Activated T-cell treated with anti-CD3 and anti-CD28 coated beads, Interleukin-2, amount 50 U/mL, for 1 hour (primary cell): ENCODE measurements at regions not wholly inside any gene's neighbourhood (a gene's known extent, or its start where the extent isn't known, plus 50 kb on each side); places are given as distances from the start of the nearest gene placed in this dataset.
"Not testable (repeated sequence)": the region's sequence is repeated elsewhere in the genome, so short reads cannot be mapped to it uniquely, and the experiment has no call there.

Experiments used
- DNase-seq: peaks from one replicate; pipeline ENCODE4 v3.0.0-alpha.2; 2020

DNA sequence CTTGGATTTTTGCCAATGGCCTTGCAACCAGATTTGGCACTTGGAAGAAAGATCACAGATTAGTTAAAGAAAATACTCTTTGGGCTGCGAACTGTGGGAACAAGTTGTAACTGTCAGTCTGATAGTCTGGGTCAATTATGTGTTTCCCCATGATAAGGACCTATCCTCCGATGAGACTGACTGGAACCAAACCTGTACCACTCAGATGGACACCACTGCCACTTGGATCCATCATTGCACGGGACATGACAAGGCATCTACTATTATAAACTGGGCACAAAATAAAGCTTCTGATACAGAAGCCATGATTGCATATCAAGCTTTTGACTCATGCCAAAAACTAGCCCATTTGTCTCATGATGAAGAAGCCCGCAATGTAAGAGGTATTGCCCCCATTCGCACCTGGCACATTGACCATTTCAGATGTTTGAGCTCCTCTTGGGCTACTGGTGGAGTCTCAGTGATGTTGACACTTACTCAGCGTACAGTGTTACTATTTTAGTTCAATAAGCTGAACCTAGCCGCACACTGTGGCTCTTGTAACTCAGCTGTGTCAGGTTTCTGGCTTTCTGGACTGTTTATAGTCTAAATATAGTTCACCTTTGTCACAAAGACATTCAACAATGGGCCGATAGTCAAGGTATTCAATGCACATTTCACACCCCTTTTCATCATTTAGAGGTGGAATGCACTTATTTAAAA, 179.8 kb upstream of the RBBP8 start:
- no peak for DNase-seq

GRCh38 chr18:22764005-22764404, 169.1 kb upstream of the RBBP8 start:
- DNase-seq = not testable (repeated sequence)

DNA sequence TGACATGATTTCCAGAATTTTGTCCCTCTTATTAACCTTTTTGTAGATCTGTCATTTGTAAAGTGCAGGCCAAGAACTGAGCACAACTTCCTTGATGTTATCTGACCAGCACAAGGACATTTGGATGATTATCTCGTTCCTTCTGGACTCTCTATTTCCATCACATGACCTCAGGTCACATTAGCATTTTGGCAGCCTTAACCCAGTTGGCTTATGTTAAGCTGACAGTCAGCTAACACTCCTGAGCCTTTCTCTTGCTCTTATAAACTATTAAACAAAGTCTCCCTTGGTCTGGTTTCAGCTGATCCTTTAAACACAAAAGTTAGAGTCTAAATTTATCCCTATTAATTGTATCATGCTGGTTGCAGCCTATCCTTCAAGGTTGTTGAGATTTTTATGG, 167.2 kb upstream of the RBBP8 start:
- DNase-seq = no peak

DNA sequence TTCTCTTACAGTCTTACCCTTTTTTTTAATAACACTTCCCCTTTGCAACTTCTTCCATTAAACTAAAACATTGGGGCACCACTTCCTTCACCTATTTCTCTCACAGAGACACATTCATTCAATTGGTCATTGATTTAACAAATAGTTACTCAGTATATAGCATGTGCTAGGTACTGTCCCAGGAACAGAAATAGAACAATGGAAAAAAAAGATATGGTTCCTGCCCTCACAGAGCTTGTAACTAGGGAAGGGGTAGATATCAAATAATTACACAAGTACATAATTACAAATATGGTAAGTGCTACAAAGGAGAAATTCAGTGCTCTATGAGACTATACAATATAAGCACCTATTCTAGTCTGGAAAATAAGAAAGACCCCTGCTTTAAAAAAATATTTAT, 165.5 kb upstream of the RBBP8 start:
- no peak for DNase-seq

DNA sequence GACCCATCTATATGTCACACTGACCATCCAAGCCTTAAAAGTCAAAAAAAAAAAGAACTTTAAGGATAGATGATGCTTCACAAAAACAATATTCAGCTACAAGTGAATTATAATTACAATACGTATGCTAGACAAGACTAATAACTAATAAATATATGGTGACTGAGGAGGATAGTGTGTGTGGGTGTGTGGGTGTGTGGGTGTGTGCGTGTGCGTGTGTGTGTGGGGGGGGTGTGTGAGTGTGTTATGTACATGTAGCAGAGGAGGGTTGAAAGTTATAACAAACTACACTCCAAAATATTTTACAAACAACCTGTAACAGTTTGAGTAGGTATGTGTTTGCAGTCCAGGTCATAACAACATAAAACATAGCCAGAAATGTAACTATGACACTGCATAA, 159.2 kb upstream of the RBBP8 start:
- DNase-seq = no peak

GRCh38 chr18:22778996-22779395, 154.1 kb upstream of the RBBP8 start:
- DNase-seq = no peak

- DNase-seq = no peak
Observed at GRCh38 chr18:22783245-22783644, 149.9 kb upstream of the RBBP8 start.

- no peak for DNase-seq
Observed at GRCh38 chr18:22783662-22784076, 149.5 kb upstream of the RBBP8 start.

DNA sequence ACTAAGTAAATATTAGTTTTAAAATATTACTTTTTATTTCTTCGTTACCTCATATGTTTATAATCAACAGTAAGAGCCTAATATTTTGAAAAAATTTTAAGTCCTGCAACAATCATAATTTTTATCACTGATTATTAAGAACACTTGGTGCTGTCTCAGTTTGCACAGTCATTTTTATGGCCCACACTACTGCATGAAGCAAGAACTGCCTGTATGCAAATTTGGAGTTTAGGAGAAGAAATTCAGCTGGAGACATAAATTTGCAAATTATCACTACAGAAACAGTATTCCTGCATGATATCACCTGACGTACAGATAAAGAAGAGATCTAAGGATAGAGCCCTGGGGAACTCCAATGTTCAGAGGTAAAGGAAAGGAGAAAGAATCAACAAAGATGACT, 144.1 kb upstream of the RBBP8 start:
- DNase-seq = no peak

- no peak for DNase-seq
Observed at GRCh38 chr18:22789600-22789999, 143.5 kb upstream of the RBBP8 start.

- DNase-seq = no peak
Observed at GRCh38 chr18:22790545-22791309, 142.4 kb upstream of the RBBP8 start.

- no peak for DNase-seq
Observed at GRCh38 chr18:22791310-22791610, 141.9 kb upstream of the RBBP8 start.

DNA sequence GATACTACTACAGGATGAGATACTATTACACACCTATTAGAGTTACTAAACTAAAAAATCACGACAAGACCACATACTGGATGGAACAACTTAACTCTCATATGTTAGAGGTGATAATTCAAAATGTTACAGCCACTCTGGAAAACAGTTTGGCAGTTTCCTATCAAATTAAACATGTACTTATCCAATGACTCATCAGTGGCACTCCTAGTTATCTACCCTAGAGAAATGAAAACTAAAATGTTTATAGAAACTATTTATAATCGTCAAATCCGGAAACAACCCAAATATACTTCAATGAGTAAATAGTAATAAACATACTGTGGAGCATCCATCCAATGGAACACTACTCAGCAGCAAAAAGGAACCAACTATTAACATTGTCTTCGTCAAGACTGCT, 137.0 kb upstream of the RBBP8 start:
- DNase-seq = no peak

DNA sequence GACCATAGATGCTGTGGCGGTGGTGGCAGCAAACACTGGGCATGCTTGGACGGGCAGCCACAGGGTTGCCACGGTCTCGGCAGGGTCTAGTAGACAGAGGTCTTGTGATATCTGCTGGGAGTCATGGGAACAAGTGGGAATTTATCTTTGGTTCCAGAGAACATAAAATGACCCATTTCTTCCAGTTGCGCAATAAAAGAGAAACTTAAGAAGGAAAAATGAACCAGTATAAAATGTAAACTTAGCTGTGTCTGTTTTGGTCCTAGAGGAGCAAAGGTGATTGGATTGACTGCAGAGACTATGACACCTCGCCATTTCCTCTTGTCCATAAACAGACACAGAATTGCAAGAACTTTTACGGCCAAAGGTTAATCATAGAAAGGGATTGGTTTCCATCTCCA, 132.6 kb upstream of the RBBP8 start:
- no peak for DNase-seq

- DNase-seq = no peak
Observed at GRCh38 chr18:22813648-22814328, 119.3 kb upstream of the RBBP8 start.

GRCh38 chr18:22814329-22814703, 118.8 kb upstream of the RBBP8 start:
- no peak for DNase-seq

GRCh38 chr18:22816266-22817176, 116.6 kb upstream of the RBBP8 start:
- DNase-seq = no peak

GRCh38 chr18:22817844-22818243, 115.3 kb upstream of the RBBP8 start:
- DNase-seq = no peak

DNA sequence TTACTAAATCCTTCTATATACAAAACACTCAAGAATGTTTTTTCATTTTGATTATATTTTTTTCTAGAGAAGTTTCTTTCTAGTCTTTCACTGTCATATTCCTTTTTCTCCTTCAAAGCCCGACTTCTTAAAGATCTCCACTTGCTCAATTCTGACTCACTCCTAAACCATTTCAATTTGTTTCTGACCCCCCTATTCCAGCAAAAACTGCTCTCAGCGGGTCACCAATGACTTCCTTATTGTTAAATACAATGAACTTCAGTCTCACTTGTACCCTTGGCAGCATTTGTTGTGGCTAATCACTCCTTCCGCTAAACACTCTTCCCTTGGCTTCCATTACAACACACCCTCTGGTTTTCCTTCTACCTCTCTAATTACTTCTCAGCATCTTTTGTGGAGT, 111.1 kb upstream of the RBBP8 start:
- DNase-seq = no peak

DNA sequence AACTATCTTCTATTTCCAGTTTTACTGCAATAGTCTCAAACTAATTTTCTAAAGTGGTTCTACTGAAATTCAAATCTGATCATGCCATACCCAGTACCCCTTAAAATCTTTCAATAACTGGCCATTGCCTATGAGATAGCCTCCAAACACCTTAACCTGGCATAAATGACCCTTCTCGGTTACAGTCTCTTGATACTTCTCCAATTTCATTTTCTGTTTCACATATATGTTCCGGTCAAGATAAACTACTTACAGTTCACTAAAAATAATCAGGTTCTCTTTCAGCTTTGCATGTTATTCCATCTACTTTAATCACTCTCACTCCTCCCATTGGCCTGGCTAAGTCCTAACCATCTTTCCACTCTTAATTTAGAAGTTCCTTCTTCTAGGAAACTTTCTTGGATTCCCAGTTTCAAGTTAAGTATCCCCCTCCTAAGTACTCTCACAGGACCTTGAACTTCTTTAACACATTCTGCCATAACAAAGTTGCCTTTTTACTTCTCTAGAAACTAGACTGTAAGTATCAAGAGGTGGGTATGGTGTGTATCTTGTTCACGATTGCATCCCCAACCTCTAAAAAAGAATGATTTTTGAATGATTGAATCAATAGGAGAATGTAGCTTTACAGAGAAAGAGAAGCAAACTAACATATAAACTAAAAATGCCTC, 110.2 kb upstream of the RBBP8 start:
- no peak for DNase-seq

GRCh38 chr18:22826726-22827125, 106.4 kb upstream of the RBBP8 start:
- DNase-seq = no peak

DNA sequence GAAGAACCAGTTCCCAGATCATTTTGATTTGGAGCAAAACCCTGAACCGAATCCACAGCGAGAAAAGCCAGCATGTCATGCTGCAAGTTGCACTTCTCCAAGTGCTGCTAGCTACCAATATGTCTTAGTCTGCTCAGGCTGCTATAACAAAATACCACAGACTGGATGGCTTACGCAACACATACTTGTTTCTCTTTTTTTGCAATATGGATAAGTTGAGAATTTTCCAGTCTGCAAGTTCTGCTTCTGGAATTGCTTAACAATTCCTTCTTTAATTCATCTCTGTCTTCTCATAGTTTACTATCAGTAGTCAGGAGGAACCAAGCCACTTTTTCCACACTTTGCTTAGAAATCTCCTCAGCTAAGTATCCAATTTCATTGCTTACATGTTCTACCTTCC, 105.9 kb upstream of the RBBP8 start:
- DNase-seq = no peak

DNA sequence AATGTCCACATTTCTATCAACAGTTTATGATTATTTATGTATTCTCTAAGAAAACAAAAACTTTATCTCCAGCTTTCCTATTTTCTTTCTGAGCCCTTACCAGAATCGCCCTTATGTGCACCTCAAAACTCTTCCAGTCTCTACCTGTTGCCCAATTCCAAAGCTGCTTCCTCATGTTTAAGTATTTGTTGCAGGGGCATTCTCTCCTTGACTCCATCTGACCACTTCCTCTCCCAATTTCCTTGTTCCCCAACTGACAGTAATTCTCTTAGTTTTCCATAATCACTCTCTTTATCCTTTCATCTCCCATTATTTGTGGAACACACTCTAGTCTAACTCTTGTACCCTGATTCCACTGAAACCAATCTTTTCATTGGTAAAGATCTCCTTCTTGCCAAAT, 105.4 kb upstream of the RBBP8 start:
- no peak for DNase-seq
